ENCODE measurements at regions not wholly inside any gene's neighbourhood (a gene's known extent, or its start where the extent isn't known, plus 50 kb on each side); places are given as distances from the start of the nearest gene placed in this dataset.

- no peak for TF ChIP-seq CTCF (conservative IDR thresholded peaks at IDR 0.05 in 1 of 2, IDR thresholded peaks at IDR 0.05 in 1 of 2; ENCODE audit: low read depth in 1 of 2, low read length in 2 of 2)
- TF ChIP-seq EZH2 (IDR thresholded peaks at IDR 0.05; ENCODE audit: low read length, missing control alignments): no peak
Observed at GRCh38 chr15:60076582-60077276, 72.6 kb downstream of the FOXB1 start.

Measured in fibroblast of lung (primary cell).